ENCODE measurements at regions not wholly inside any gene's neighbourhood (a gene's known extent, or its start where the extent isn't known, plus 50 kb on each side); places are given as distances from the start of the nearest gene placed in this dataset.

DNA sequence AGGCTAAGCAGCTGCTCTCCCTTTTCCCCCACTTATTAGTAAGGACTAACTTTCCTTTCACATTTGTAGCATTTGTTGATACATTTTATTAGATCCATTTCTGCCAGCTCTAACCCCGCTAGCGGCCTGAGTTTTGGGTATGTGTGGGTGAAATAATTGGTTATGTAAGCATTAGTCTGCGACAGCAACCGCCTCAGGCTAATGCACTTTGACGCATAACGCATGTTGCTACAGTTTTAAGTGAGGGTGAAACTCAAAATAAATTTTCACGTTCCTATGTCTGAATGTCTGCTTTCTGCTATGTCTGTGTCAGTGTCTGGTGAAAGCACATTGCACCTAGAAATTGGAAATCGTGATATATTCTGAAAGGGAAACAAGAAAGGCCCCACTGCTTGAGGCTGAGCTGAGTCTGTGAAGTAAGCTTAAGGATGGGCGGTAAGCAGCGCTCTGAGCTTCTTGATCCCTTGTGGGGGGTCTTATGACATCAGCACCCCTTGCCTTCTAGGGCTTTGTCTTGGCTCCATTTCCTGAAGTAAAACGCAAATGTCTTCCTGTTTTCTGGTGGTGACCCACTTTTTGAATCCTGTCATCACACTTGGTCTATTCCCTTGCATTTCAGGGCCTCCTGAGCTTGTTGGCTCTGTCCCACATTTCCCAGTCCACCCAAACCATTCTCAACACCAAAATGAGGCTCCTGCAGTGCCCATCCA, 648.3 kb upstream of the ARGLU1 start:
- no peaks in the 10 kb centered on the region for H3K79me2 ChIP-seq (ENCODE audit: insufficient read depth, low read depth)
- H3K9ac ChIP-seq = no peak overlapping the region
- no peak overlapping the region for H2AFZ ChIP-seq (ENCODE audit: low read depth)
- no peak overlapping the region for H3K27ac ChIP-seq
- H3K36me3 ChIP-seq (ENCODE audit: insufficient read depth) = no peaks in the 10 kb centered on the region
- H3K27me3 ChIP-seq (ENCODE audit: insufficient read depth, low read depth) = no peaks in the 10 kb centered on the region
- TF ChIP-seq, protein P1, sequence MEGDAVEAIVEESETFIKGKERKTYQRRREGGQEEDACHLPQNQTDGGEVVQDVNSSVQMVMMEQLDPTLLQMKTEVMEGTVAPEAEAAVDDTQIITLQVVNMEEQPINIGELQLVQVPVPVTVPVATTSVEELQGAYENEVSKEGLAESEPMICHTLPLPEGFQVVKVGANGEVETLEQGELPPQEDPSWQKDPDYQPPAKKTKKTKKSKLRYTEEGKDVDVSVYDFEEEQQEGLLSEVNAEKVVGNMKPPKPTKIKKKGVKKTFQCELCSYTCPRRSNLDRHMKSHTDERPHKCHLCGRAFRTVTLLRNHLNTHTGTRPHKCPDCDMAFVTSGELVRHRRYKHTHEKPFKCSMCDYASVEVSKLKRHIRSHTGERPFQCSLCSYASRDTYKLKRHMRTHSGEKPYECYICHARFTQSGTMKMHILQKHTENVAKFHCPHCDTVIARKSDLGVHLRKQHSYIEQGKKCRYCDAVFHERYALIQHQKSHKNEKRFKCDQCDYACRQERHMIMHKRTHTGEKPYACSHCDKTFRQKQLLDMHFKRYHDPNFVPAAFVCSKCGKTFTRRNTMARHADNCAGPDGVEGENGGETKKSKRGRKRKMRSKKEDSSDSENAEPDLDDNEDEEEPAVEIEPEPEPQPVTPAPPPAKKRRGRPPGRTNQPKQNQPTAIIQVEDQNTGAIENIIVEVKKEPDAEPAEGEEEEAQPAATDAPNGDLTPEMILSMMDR (conservative IDR thresholded peaks at IDR 0.05; ENCODE audit: low read depth, low read length) = no peak
- H3K4me2 ChIP-seq = no peak overlapping the region
- no peaks in the 10 kb centered on the region for H4K20me1 ChIP-seq (ENCODE audit: insufficient read depth)
- no peak overlapping the region for H3K4me3 ChIP-seq (IDR thresholded peaks at IDR 0.05; ENCODE audit: insufficient read depth, low read depth, low read length)
- H3K4me1 ChIP-seq (ENCODE audit: low read depth, poor library complexity, severe bottlenecking) = no peaks in the 10 kb centered on the region

DNA sequence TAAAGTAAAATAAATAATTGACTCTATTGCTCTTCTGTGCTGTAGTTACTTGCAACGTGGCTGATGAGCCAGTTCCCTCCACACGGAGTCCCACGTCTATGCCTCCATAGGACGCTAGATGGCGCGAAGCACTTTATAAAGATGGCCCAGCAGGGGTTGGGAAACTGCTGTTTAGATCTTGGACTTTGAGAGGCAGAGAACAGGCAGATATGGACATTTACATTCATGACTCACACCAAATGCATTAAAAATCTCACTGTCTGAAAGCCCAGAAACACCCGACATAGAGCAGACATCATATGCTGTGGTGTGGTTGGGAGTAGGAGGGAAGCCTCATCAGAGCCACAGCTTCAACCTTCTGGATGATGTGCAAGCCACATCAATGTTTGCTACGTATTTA, 643.1 kb upstream of the ARGLU1 start:
- Histone ChIP-seq H4K20me1 (ENCODE audit: insufficient read depth) (no peaks in the 10 kb centered on the region), H3K36me3 (ENCODE audit: insufficient read depth) (no peaks in the 10 kb centered on the region), H3K27me3 (ENCODE audit: insufficient read depth, low read depth) (no peaks in the 10 kb centered on the region), H3K27ac (no peak overlapping the region), H3K79me2 (ENCODE audit: insufficient read depth, low read depth) (no peaks in the 10 kb centered on the region), H3K4me2 (no peak overlapping the region), H2AFZ (ENCODE audit: low read depth) (no peak overlapping the region), H3K4me3 (IDR thresholded peaks at IDR 0.05; ENCODE audit: insufficient read depth, low read depth, low read length) (no peak overlapping the region), H3K9ac (no peak overlapping the region), H3K4me1 (ENCODE audit: low read depth, poor library complexity, severe bottlenecking) (no peaks in the 10 kb centered on the region)
- TF ChIP-seq, protein P1 (conservative IDR thresholded peaks at IDR 0.05; ENCODE audit: low read depth, low read length) = peak; percentile 73

DNA sequence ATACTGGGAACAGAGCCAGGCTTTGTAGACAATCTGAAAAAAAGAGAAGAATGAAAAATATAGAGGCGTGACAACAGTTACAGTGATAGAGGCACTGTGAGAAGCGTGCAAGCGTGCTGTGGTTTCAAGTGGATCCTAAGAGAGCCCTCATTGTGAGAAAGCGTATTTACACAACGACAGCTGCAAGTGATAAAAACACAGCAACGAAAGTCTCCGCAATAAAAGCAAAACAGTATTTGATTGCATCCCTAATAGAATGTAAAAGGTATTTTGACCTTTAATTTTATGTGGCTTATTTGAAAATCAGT, 642.7 kb upstream of the ARGLU1 start:
- Histone ChIP-seq H2AFZ (ENCODE audit: low read depth) (no peak overlapping the region), H3K27ac (no peak overlapping the region), H3K9ac (no peak overlapping the region), H3K27me3 (ENCODE audit: insufficient read depth, low read depth) (no peaks in the 10 kb centered on the region), H4K20me1 (ENCODE audit: insufficient read depth) (no peaks in the 10 kb centered on the region), H3K4me2 (no peak overlapping the region), H3K4me3 (IDR thresholded peaks at IDR 0.05; ENCODE audit: insufficient read depth, low read depth, low read length) (no peak overlapping the region), H3K36me3 (ENCODE audit: insufficient read depth) (no peaks in the 10 kb centered on the region), H3K79me2 (ENCODE audit: insufficient read depth, low read depth) (no peaks in the 10 kb centered on the region), H3K4me1 (ENCODE audit: low read depth, poor library complexity, severe bottlenecking) (no peaks in the 10 kb centered on the region)
- TF ChIP-seq, protein P1 (conservative IDR thresholded peaks at IDR 0.05; ENCODE audit: low read depth, low read length) = no peak

DNA sequence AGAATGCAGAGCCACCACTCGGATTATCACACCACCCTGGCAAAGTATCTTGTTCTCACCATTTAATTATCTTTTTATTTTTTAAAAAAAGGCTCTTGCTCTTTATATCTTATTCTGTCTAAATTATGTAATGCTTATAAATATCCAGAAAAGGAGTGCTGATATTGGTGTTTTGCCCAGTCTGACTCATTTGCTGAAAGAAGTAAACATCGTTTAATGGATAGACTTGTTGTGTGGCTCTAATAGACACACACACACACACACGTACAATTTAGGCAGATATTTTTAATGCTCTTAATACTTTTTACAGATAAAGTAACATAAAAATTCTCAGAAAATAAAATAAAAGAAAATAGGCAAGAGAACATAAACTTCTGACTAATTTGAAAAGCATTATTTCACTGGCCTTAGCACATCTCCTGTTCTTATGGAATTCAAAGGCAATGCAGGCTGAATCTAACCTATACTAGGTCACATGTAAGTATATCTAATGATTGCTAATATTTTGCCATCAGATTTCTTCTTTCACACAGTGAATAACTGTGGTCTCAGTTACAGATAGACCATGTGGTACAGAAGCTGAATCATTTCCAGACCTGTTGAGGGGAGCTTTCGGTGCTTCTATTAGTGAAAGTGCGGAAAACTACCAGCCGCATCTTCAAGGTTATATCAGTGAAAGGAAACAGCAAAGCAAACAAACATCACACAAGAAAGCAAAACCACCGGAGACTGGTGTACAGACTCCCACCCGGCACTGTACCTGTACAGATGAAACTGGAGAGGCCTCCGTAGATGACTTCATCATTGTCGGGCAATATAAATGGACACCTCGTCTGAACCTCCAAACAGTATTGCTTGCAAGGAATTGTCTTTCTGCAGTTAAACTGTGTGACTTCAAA, 642.1 kb upstream of the ARGLU1 start:
- TF ChIP-seq, protein P1 (conservative IDR thresholded peaks at IDR 0.05; ENCODE audit: low read depth, low read length) = no peak
- Histone ChIP-seq H3K79me2 (ENCODE audit: insufficient read depth, low read depth) (no peaks in the 10 kb centered on the region), H3K4me2 (no peak overlapping the region), H3K27ac (no peak overlapping the region), H3K36me3 (ENCODE audit: insufficient read depth) (no peaks in the 10 kb centered on the region), H3K9ac (no peak overlapping the region), H4K20me1 (ENCODE audit: insufficient read depth) (no peaks in the 10 kb centered on the region), H3K4me3 (IDR thresholded peaks at IDR 0.05; ENCODE audit: insufficient read depth, low read depth, low read length) (no peak overlapping the region), H3K4me1 (ENCODE audit: low read depth, poor library complexity, severe bottlenecking) (no peaks in the 10 kb centered on the region), H3K27me3 (ENCODE audit: insufficient read depth, low read depth) (no peaks in the 10 kb centered on the region), H2AFZ (ENCODE audit: low read depth) (no peak overlapping the region)

Data from KMS-11 (cell line).